NCI-H82 (cell line): ENCODE measurements at regions not wholly inside any gene's neighbourhood (a gene's known extent, or its start where the extent isn't known, plus 50 kb on each side); places are given as distances from the start of the nearest gene placed in this dataset.
"Not testable (repeated sequence)": the region's sequence is repeated elsewhere in the genome, so short reads cannot be mapped to it uniquely, and the experiment has no call there.

Experiments
- DNase-seq: peaks from one replicate; lab custom pipeline; 2025; lab: John Stamatoyannopoulos, UW

- no peak for DNase-seq
Observed at GRCh38 chr2:11877764-11878163, 131.3 kb downstream of the LPIN1 start.

- not testable (repeated sequence) for DNase-seq
Observed at GRCh38 chr2:11885253-11885652, 138.8 kb downstream of the LPIN1 start.

GRCh38 chr2:11886899-11887298 lies 140.5 kb downstream of the LPIN1 start:
- not testable (repeated sequence) for DNase-seq

- DNase-seq: no peak
Observed at GRCh38 chr2:11889101-11889850, 142.8 kb downstream of the LPIN1 start.

- no peak for DNase-seq
Observed at GRCh38 chr2:11889854-11890253, 143.4 kb downstream of the LPIN1 start.

- no peak for DNase-seq
Observed at GRCh38 chr2:11891028-11891427, 144.6 kb downstream of the LPIN1 start.

- no peak for DNase-seq
Observed at GRCh38 chr2:11891671-11892440, 145.4 kb downstream of the LPIN1 start.

GRCh38 chr2:11896386-11896785 lies 150.0 kb downstream of the LPIN1 start:
- no peak for DNase-seq

GRCh38 chr2:11898576-11898975 lies 152.1 kb downstream of the LPIN1 start:
- DNase-seq: no peak

GRCh38 chr2:11899264-11899818 lies 152.9 kb downstream of the LPIN1 start:
- DNase-seq: no peak

GRCh38 chr2:11900891-11901290 lies 154.5 kb downstream of the LPIN1 start:
- not testable (repeated sequence) for DNase-seq

- DNase-seq: peak; percentile 18
Observed at GRCh38 chr2:11901351-11902069, 155.1 kb downstream of the LPIN1 start.

GRCh38 chr2:11903085-11903606 lies 156.7 kb downstream of the LPIN1 start:
- no peak for DNase-seq

GRCh38 chr2:11904029-11904428 lies 157.6 kb downstream of the LPIN1 start:
- no peak for DNase-seq

GRCh38 chr2:11904941-11905340 lies 158.5 kb downstream of the LPIN1 start:
- peak; percentile 10 for DNase-seq

GRCh38 chr2:11907190-11907589 lies 160.8 kb downstream of the LPIN1 start:
- DNase-seq: no peak

GRCh38 chr2:11910971-11911370 lies 164.5 kb downstream of the LPIN1 start:
- DNase-seq: no peak

- no peak for DNase-seq
Observed at GRCh38 chr2:11912980-11913379, 166.5 kb downstream of the LPIN1 start.

GRCh38 chr2:11914455-11914854 lies 168.0 kb downstream of the LPIN1 start:
- no peak for DNase-seq

GRCh38 chr2:11915650-11916049 lies 169.2 kb downstream of the LPIN1 start:
- no peak for DNase-seq

- DNase-seq: no peak
Observed at GRCh38 chr2:11919953-11920352, 173.5 kb downstream of the LPIN1 start.

- no peak for DNase-seq
Observed at GRCh38 chr2:11920993-11921583, 174.7 kb downstream of the LPIN1 start.
